ENCODE measurements at regions not wholly inside any gene's neighbourhood (a gene's known extent, or its start where the extent isn't known, plus 50 kb on each side); places are given as distances from the start of the nearest gene placed in this dataset.
"Not testable (repeated sequence)": the region's sequence is repeated elsewhere in the genome, so short reads cannot be mapped to it uniquely, and the experiment has no call there.

- DNase-seq (ENCODE audit: low read depth), result no peak
Measured at GRCh38 chr3:16769525-16769924, 115.2 kb upstream of the PLCL2 start.

GRCh38 chr3:16770021-16770420 is 114.7 kb upstream of the PLCL2 start:
- no peak for DNase-seq (ENCODE audit: low read depth)

GRCh38 chr3:16770792-16771191 is 114.0 kb upstream of the PLCL2 start:
- no peak for DNase-seq (ENCODE audit: low read depth)

- DNase-seq (ENCODE audit: low read depth), result not testable (repeated sequence)
Measured at GRCh38 chr3:16773594-16773993, 111.2 kb upstream of the PLCL2 start.

GRCh38 chr3:16774536-16774935 is 110.2 kb upstream of the PLCL2 start:
- DNase-seq (ENCODE audit: low read depth), result not testable (repeated sequence)

- no peak for DNase-seq (ENCODE audit: low read depth)
Measured at GRCh38 chr3:16784973-16785372, 99.8 kb upstream of the PLCL2 start.

GRCh38 chr3:16785465-16785864 is 99.3 kb upstream of the PLCL2 start:
- no peak for DNase-seq (ENCODE audit: low read depth)

- no peak for DNase-seq (ENCODE audit: low read depth)
Measured at GRCh38 chr3:16788440-16789056, 96.2 kb upstream of the PLCL2 start.

GRCh38 chr3:16789344-16790120 is 95.2 kb upstream of the PLCL2 start:
- DNase-seq (ENCODE audit: low read depth), result no peak

GRCh38 chr3:16790432-16791400 is 94.0 kb upstream of the PLCL2 start:
- no peak for DNase-seq (ENCODE audit: low read depth)

- DNase-seq (ENCODE audit: low read depth), result no peak
Measured at GRCh38 chr3:16793321-16793720, 91.4 kb upstream of the PLCL2 start.

- no peak for DNase-seq (ENCODE audit: low read depth)
Measured at GRCh38 chr3:16794257-16794656, 90.5 kb upstream of the PLCL2 start.

GRCh38 chr3:16795581-16795980 is 89.2 kb upstream of the PLCL2 start:
- no peak for DNase-seq (ENCODE audit: low read depth)

- no peak for DNase-seq (ENCODE audit: low read depth)
Measured at GRCh38 chr3:16797831-16798230, 86.9 kb upstream of the PLCL2 start.

GRCh38 chr3:16798738-16799137 is 86.0 kb upstream of the PLCL2 start:
- DNase-seq (ENCODE audit: low read depth), result no peak

- no peak for DNase-seq (ENCODE audit: low read depth)
Measured at GRCh38 chr3:16800361-16800760, 84.4 kb upstream of the PLCL2 start.

GRCh38 chr3:16801223-16801622 is 83.5 kb upstream of the PLCL2 start:
- DNase-seq (ENCODE audit: low read depth), result no peak

GRCh38 chr3:16801698-16802097 is 83.1 kb upstream of the PLCL2 start:
- DNase-seq (ENCODE audit: low read depth), result no peak

- DNase-seq (ENCODE audit: low read depth), result no peak
Measured at GRCh38 chr3:16802389-16802788, 82.4 kb upstream of the PLCL2 start.

GRCh38 chr3:16803019-16803418 is 81.7 kb upstream of the PLCL2 start:
- no peak for DNase-seq (ENCODE audit: low read depth)

- DNase-seq (ENCODE audit: low read depth), result no peak
Measured at GRCh38 chr3:16807391-16807790, 77.4 kb upstream of the PLCL2 start.

GRCh38 chr3:16808393-16809107 is 76.2 kb upstream of the PLCL2 start:
- DNase-seq (ENCODE audit: low read depth), result no peak

Measured in activated T-cell treated with anti-CD3 and anti-CD28 coated beads for 48 hours (primary cell).